Naive thymus-derived CD4-positive, alpha-beta T cell (primary cell): ENCODE measurements at regions not wholly inside any gene's neighbourhood (a gene's known extent, or its start where the extent isn't known, plus 50 kb on each side); places are given as distances from the start of the nearest gene placed in this dataset.

Experiments
- ATAC-seq: fragments of 150-1000 bp; cut with Tn5 transposase; 2 replicates; pipeline ENCODE4 v1.10.0; 2021; ENCODE audit warnings: mild to moderate bottlenecking, moderate library complexity
- CTCF ChIA-PET: fragments of 350-600 bp; sonication (Branson Sonifier 250); formaldehyde crosslinking; loops from one replicate; lab custom pipeline; 2021; ENCODE audit warnings: antibody characterized with exemption; lab: Charles Lee
- POLR2A ChIA-PET: fragments of 350-600 bp; sonication (Branson Sonifier 250); formaldehyde crosslinking; loops from one replicate; lab custom pipeline; 2021; ENCODE audit warnings: antibody characterized with exemption, inconsistent platforms; lab: Charles Lee
- DNase-seq, 9 donors: peaks; one replicate each; pipeline versions ENCODE4 v3.0.0 to v3.0.0-alpha.2; 2020 to 2022; ENCODE audit warnings: mixed read lengths in 1 of 9
- H3K27ac ChIP-seq: one replicate; pipeline ENCODE4 v1.7.0; 2013; ENCODE audit warnings: mild to moderate bottlenecking, low read depth, low read length, moderate library complexity
- H3K27me3 ChIP-seq, 2 donors: one replicate each; pipeline ENCODE4 v1.7.0; 2013; ENCODE audit warnings: low read length in 2 of 2, mild to moderate bottlenecking in 2 of 2, moderate library complexity in 2 of 2; ENCODE audit not compliant: control insufficient read depth in 2 of 2, insufficient read depth in 2 of 2
- H3K36me3 ChIP-seq, 3 experiments: 1 replicate in 2 of 3; 2 replicates in 1 of 3; pipeline ENCODE4 v1.7.0; 2013; ENCODE audit warnings: low read length in 3 of 3, mild to moderate bottlenecking in 3 of 3, moderate library complexity in 1 of 3; ENCODE audit not compliant: insufficient read depth in 3 of 3, control insufficient read depth in 2 of 3
- H3K4me1 ChIP-seq, 2 donors: one replicate each; pipeline ENCODE4 v1.7.0; 2013; ENCODE audit warnings: low read length in 2 of 2, mild to moderate bottlenecking in 2 of 2, moderate library complexity in 1 of 2; ENCODE audit not compliant: control insufficient read depth in 2 of 2, insufficient read depth in 2 of 2
- H3K4me3 ChIP-seq: 2 replicates; pipeline ENCODE4 v1.7.0; 2013; ENCODE audit warnings: mild to moderate bottlenecking, low read length
- H3K9me3 ChIP-seq, 3 experiments: 1 replicate in 2 of 3; 2 replicates in 1 of 3; pipeline ENCODE4 v1.7.0; 2013; ENCODE audit warnings: low read length in 3 of 3; ENCODE audit not compliant: control insufficient read depth in 2 of 3
- H3K27ac Mint-ChIP-seq, 9 donors: one replicate each; pipeline ENCODE4 v1.8.0; 2020 to 2022; ENCODE audit warnings: mixed read lengths in 9 of 9, mild to moderate bottlenecking in 8 of 9, moderate library complexity in 5 of 9, inconsistent platforms in 2 of 9
- H3K27me3 Mint-ChIP-seq, 5 donors: one replicate each; pipeline ENCODE4 v1.8.0; 2021 to 2022; ENCODE audit warnings: mixed read lengths in 5 of 5, mild to moderate bottlenecking in 1 of 5
- H3K36me3 Mint-ChIP-seq, 5 donors: one replicate each; pipeline ENCODE4 v1.8.0; 2020 to 2022; ENCODE audit warnings: mixed read lengths in 5 of 5, mild to moderate bottlenecking in 3 of 5, inconsistent platforms in 1 of 5
- H3K4me1 Mint-ChIP-seq, 7 donors: one replicate each; pipeline ENCODE4 v1.8.0; 2020 to 2022; ENCODE audit warnings: mixed read lengths in 7 of 7, mild to moderate bottlenecking in 3 of 7, inconsistent platforms in 1 of 7
- H3K4me3 Mint-ChIP-seq, 10 donors: one replicate each; pipeline ENCODE4 v1.8.0; 2020 to 2022; ENCODE audit warnings: mild to moderate bottlenecking in 10 of 10, mixed read lengths in 10 of 10, moderate library complexity in 6 of 10, inconsistent platforms in 2 of 10
- H3K9me3 Mint-ChIP-seq, 11 donors: one replicate each; pipeline ENCODE4 v1.8.0; 2020 to 2022; ENCODE audit warnings: mixed read lengths in 11 of 11, mild to moderate bottlenecking in 4 of 11, inconsistent platforms in 1 of 11, moderate library complexity in 1 of 11
- intact Hi-C, 2 donors: fragments of 100-400 bp; cut with micrococcal nuclease; formaldehyde crosslinking; loops; one replicate each; pipeline ENCODE4 v1.15.1; 2023

- Mint-ChIP-seq H3K27me3 (no peaks in the 10 kb centered on the region), H3K36me3 (no peaks in the 10 kb centered on the region), H3K4me3 (no peak overlapping the region), H3K9me3 (no peaks in the 10 kb centered on the region), H3K4me1 (peaks cover 0 to 3% (median 0%) of the 10 kb centered on the region in 7 donors), H3K27ac (no peak overlapping the region)
- no peaks in the 10 kb centered on the region for H3K4me1 ChIP-seq
- H3K27ac ChIP-seq, result no peak overlapping the region
- no peaks in the 10 kb centered on the region for H3K27me3 ChIP-seq
- ChIA-PET CTCF (no interaction called here), POLR2A (no interaction called here)
- H3K36me3 ChIP-seq, result no peaks in the 10 kb centered on the region
- no peak overlapping the region for H3K4me3 ChIP-seq
- ATAC-seq (no peak), DNase-seq (no peak)
- H3K9me3 ChIP-seq, result no peaks in the 10 kb centered on the region
- intact Hi-C loops, result no loop called here
These were observed 87.2 kb upstream of the SLC4A7 start for GRCh38 chr3:27571345-27571744.

DNA sequence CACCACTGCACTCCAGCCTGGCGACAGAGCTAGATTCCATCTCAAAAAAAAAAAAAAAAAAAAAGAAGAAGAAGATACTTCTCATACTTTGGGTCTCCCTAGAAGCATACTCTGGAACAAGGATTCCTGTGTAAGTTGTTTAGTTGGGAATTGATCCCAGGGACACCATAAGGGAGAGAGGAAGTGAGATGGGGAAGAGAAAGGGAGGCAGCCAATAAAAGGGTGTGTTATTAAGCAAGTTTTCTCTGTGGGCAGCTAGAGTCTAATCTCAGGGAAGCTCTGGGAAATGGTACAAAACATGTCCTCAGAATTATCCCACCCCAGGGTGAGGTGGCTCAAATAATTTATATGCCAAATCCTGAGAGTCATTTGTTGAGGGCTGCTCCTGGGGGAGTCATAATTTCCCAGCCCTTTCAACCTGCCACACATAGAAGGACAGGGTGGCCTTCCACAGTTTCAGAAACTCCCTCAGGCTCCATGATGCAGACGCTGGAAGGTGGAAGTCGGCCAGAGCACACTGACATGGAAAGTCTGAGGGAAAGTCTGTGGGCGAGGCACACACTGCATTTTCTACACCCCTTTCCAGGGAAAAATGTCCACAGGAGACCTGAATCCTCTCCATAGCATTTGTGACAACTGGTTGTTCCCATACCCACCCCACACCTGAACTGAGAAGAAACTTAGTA is 86.4 kb upstream of the SLC4A7 start:
- POLR2A ChIA-PET, result no interaction called here
- no peaks in the 10 kb centered on the region for H3K36me3 Mint-ChIP-seq
- no peak overlapping the region for H3K27ac Mint-ChIP-seq

GRCh38 chr3:27568393-27568792 is 84.2 kb upstream of the SLC4A7 start:
- DNase-seq (no peak), ATAC-seq (no peak)
- H3K36me3 Mint-ChIP-seq, result no peaks in the 10 kb centered on the region
- ChIA-PET POLR2A (no interaction called here), CTCF (interaction anchor here (0.6 kb wide), 1 partner anchor 118 kb away, joined by 3 read pairs; no protein-coding TSS in a partner anchor)
- intact Hi-C loops, result no loop called here
- H3K9me3 Mint-ChIP-seq, result no peaks in the 10 kb centered on the region
- Histone ChIP-seq H3K9me3 (no peaks in the 10 kb centered on the region), H3K27ac (no peak overlapping the region), H3K4me1 (no peaks in the 10 kb centered on the region), H3K36me3 (no peaks in the 10 kb centered on the region), H3K27me3 (no peaks in the 10 kb centered on the region), H3K4me3 (no peak overlapping the region)
- peaks cover 0 to 3% (median 0%) of the 10 kb centered on the region in 7 donors for H3K4me1 Mint-ChIP-seq
- H3K4me3 Mint-ChIP-seq, result no peak overlapping the region
- H3K27ac Mint-ChIP-seq, result no peak overlapping the region
- no peaks in the 10 kb centered on the region for H3K27me3 Mint-ChIP-seq

More for the DNA sequence above, 86.4 kb upstream of the SLC4A7 start:
- DNase-seq (no peak), ATAC-seq (no peak)
- Mint-ChIP-seq H3K4me1 (peaks cover 0 to 3% (median 0%) of the 10 kb centered on the region in 7 donors), H3K27me3 (no peaks in the 10 kb centered on the region), H3K4me3 (no peak overlapping the region), H3K9me3 (no peaks in the 10 kb centered on the region)
- H3K4me3 ChIP-seq, result no peak overlapping the region
- CTCF ChIA-PET, result no interaction called here
- H3K36me3 ChIP-seq, result no peaks in the 10 kb centered on the region
- intact Hi-C loops, result no loop called here
- no peaks in the 10 kb centered on the region for H3K9me3 ChIP-seq
- no peak overlapping the region for H3K27ac ChIP-seq
- no peaks in the 10 kb centered on the region for H3K4me1 ChIP-seq
- no peaks in the 10 kb centered on the region for H3K27me3 ChIP-seq

- no peaks in the 10 kb centered on the region for H3K36me3 Mint-ChIP-seq
- Histone ChIP-seq H3K27ac (no peak overlapping the region), H3K9me3 (no peaks in the 10 kb centered on the region), H3K27me3 (no peaks in the 10 kb centered on the region), H3K4me1 (no peaks in the 10 kb centered on the region), H3K4me3 (no peak overlapping the region), H3K36me3 (no peaks in the 10 kb centered on the region)
- ChIA-PET POLR2A (no interaction called here), CTCF (no interaction called here)
- no peak overlapping the region for H3K27ac Mint-ChIP-seq
- H3K9me3 Mint-ChIP-seq, result no peaks in the 10 kb centered on the region
- ATAC-seq, result no peak
- intact Hi-C loops, result no loop called here
- no peak overlapping the region for H3K4me3 Mint-ChIP-seq
- DNase-seq, result no peak
- H3K27me3 Mint-ChIP-seq, result no peaks in the 10 kb centered on the region
- peaks cover 0 to 3% (median 0%) of the 10 kb centered on the region in 7 donors for H3K4me1 Mint-ChIP-seq
These were observed 83.1 kb upstream of the SLC4A7 start for GRCh38 chr3:27567251-27567650.

DNA sequence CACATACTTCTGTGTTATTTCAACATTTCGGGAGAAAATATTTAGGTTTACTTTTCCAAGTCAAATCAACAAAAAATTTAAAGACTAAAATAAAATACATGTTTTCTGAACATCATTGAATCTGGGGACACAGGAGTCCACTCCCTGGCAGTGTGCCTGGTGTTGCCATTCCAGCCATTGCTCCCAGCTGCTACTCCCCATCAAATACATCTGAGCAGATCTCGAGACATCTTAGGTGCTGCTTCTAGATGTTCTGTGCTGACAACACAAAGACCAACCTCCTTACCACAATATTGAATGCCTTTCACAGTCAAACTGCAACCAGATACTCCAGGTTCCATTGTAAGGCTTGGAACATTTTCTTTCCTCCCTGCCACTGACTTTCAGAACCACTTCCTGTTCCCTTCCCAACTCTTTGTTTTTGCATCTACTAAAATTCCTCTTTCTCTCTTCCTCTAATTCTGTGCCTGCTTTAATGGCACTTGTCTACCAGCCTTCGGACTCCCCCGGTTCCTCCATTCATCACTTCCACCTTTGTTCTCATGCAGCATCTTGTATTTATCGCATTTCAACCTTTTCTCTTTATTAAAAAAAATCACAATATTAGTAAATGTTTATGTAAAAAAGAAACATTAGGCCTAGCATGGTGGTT is 81.1 kb upstream of the SLC4A7 start:
- Mint-ChIP-seq H3K27me3 (no peaks in the 10 kb centered on the region), H3K4me3 (no peak overlapping the region), H3K9me3 (no peaks in the 10 kb centered on the region), H3K36me3 (no peaks in the 10 kb centered on the region), H3K27ac (no peak overlapping the region), H3K4me1 (peaks cover 0 to 3% (median 0%) of the 10 kb centered on the region in 7 donors)
- no peak for ATAC-seq
- H3K27me3 ChIP-seq, result no peaks in the 10 kb centered on the region
- H3K36me3 ChIP-seq, result no peaks in the 10 kb centered on the region
- H3K4me1 ChIP-seq, result no peaks in the 10 kb centered on the region
- no peak overlapping the region for H3K4me3 ChIP-seq
- intact Hi-C loops, result no loop called here
- DNase-seq, result no peak
- POLR2A ChIA-PET, result interaction anchor here (0.9 kb wide), 1 partner anchor 10 kb away, joined by 3 read pairs; no protein-coding TSS in a partner anchor
- H3K9me3 ChIP-seq, result no peaks in the 10 kb centered on the region
- no peak overlapping the region for H3K27ac ChIP-seq
- CTCF ChIA-PET, result interaction anchor here (0.8 kb wide), 1 partner anchor 116 kb away, joined by 4 read pairs; no protein-coding TSS in a partner anchor

DNA sequence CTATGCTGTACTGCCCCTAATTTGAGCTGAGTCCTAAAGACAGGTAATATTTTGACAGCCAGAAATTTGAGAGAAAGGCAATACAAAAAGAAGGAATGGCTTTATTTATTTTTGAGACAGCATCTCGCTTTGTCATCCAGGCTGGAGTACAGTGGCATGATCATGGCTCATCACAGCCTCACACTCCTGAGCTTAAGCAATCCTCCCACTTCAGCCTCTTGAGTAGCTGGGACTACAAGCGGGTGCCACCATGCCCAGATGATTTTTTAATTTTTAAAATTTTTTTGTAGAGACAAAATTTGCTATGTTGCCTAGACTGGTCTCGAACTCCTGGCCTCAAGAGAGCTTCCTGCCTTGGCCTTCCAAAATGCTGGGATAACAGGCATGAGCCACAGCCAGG is 77.4 kb upstream of the SLC4A7 start:
- no peak for ATAC-seq
- H3K9me3 Mint-ChIP-seq, result no peaks in the 10 kb centered on the region
- H3K4me1 Mint-ChIP-seq, result peaks cover 0 to 4% (median 0%) of the 10 kb centered on the region in 7 donors
- H3K27me3 ChIP-seq, result no peaks in the 10 kb centered on the region
- H3K4me3 ChIP-seq, result no peak overlapping the region
- H3K4me1 ChIP-seq, result no peaks in the 10 kb centered on the region
- ChIA-PET CTCF (no interaction called here), POLR2A (no interaction called here)
- no peaks in the 10 kb centered on the region for H3K36me3 ChIP-seq
- H3K9me3 ChIP-seq, result no peaks in the 10 kb centered on the region
- H3K27me3 Mint-ChIP-seq, result no peaks in the 10 kb centered on the region
- intact Hi-C loops, result no loop called here
- no peak overlapping the region for H3K4me3 Mint-ChIP-seq
- H3K36me3 Mint-ChIP-seq, result no peaks in the 10 kb centered on the region
- no peak overlapping the region for H3K27ac ChIP-seq
- no peak overlapping the region for H3K27ac Mint-ChIP-seq
- DNase-seq, result no peak
